ENCODE measurements at regions not wholly inside any gene's neighbourhood (a gene's known extent, or its start where the extent isn't known, plus 50 kb on each side); places are given as distances from the start of the nearest gene placed in this dataset.

DNA sequence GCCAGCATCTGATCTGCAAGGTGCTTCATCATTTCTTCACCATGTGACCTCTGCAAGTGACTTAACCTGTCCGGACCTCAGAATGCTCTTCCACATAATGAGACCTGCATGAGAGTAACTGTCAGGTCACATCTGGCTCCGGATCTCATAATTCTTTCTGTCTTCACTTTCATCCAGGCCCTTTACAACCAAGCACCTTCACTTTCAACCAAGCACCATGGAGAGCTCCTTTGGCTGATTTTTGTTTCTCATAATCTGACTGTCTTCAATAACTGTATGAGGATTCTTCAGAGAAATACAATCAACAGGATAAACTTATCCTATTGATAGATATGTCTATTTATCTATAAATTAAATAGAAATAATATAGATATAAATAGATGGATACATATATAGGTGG, 148.1 kb downstream of the VCX3A start:
- Histone ChIP-seq H3K27ac (ENCODE audit: low read length) (no peak overlapping the region), H3K27me3 (ENCODE audit: insufficient read depth, low read length) (no peaks in the 10 kb centered on the region), H3K4me3 (ENCODE audit: low read length) (no peak overlapping the region), H3K36me3 (ENCODE audit: insufficient read depth, low read depth, low read length) (no peaks in the 10 kb centered on the region), H3K9me3 (ENCODE audit: insufficient read depth, low read depth, low read length) (no peaks in the 10 kb centered on the region), H3K4me1 (ENCODE audit: insufficient read depth, low read length) (peaks cover 10% of the 10 kb centered on the region), H3K9ac (ENCODE audit: low read depth, low read length) (no peak overlapping the region)

DNA sequence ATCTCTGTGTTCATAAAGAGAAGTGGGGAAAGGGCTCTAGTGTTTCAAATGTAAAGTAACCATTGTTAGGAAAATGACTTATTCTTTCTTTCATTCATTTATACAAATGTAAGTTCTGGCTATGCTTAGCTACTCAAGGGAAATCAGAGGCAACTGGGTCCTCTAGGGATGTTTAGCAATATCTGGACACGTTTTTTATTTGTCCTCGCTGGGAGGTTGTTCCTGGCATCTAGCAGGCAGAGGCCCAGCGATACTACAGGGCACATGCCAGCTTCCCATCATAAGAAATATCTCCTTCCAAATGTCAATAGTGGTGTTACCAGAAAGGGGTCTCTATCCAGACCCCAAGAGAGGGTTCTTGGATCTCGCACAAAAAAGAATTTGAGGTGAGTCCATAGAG, 150.0 kb downstream of the VCX3A start:
- H3K9ac ChIP-seq (ENCODE audit: low read depth, low read length), result no peak overlapping the region
- H3K9me3 ChIP-seq (ENCODE audit: insufficient read depth, low read depth, low read length), result no peaks in the 10 kb centered on the region
- H3K4me1 ChIP-seq (ENCODE audit: insufficient read depth, low read length), result peaks cover 10% of the 10 kb centered on the region
- H3K27ac ChIP-seq (ENCODE audit: low read length), result no peak overlapping the region
- H3K36me3 ChIP-seq (ENCODE audit: insufficient read depth, low read depth, low read length), result no peaks in the 10 kb centered on the region
- no peaks in the 10 kb centered on the region for H3K27me3 ChIP-seq (ENCODE audit: insufficient read depth, low read length)
- H3K4me3 ChIP-seq (ENCODE audit: low read length), result no peak overlapping the region

DNA sequence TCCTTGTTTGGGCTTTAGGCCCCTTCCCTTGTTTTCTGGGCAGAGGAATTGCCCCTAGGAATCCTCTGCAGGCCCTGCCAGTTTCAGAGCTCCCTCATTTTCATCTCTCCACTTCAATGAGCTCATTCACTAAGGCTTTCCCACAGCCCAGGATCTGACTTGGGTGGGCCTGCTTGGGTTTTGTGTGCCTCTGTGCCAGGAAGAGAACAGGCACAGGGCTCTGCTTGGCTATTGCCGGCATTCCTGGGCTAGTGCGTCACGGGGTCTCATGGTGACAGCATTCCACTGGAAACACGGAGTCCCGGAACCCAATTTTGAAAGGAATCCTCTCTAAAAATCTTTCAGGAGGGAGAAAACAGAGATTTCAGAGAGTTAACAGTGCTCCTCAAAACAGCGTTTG, 150.5 kb downstream of the VCX3A start:
- H3K9ac ChIP-seq (ENCODE audit: low read depth, low read length), result no peak overlapping the region
- no peak overlapping the region for H3K4me3 ChIP-seq (ENCODE audit: low read length)
- peaks cover 10% of the 10 kb centered on the region for H3K4me1 ChIP-seq (ENCODE audit: insufficient read depth, low read length)
- H3K9me3 ChIP-seq (ENCODE audit: insufficient read depth, low read depth, low read length), result no peaks in the 10 kb centered on the region
- no peak overlapping the region for H3K27ac ChIP-seq (ENCODE audit: low read length)
- no peaks in the 10 kb centered on the region for H3K27me3 ChIP-seq (ENCODE audit: insufficient read depth, low read length)
- no peaks in the 10 kb centered on the region for H3K36me3 ChIP-seq (ENCODE audit: insufficient read depth, low read depth, low read length)

DNA sequence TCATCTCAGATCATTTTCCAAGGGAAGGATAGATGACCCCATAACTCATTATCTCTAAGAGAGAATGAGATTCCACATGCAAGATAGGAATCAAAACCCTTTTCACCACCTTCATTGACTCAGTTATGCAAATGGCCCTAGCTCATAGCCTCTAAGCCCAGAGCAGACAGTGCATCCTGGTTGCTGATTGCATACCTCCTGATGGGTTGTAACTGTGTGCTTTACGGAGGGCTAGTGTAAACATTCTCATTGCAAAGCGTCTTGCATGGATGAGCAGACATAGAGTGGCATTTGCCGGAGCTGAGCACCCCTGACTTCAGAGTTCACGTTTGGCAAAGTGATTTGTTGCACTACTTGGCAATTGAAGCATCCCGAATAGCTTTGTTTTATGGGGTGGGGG, 151.0 kb downstream of the VCX3A start:
- H3K9me3 ChIP-seq (ENCODE audit: insufficient read depth, low read depth, low read length), result no peaks in the 10 kb centered on the region
- no peaks in the 10 kb centered on the region for H3K36me3 ChIP-seq (ENCODE audit: insufficient read depth, low read depth, low read length)
- no peak overlapping the region for H3K27ac ChIP-seq (ENCODE audit: low read length)
- H3K9ac ChIP-seq (ENCODE audit: low read depth, low read length), result no peak overlapping the region
- H3K4me1 ChIP-seq (ENCODE audit: insufficient read depth, low read length), result peaks cover 10% of the 10 kb centered on the region
- H3K4me3 ChIP-seq (ENCODE audit: low read length), result no peak overlapping the region; the same call in 1 of the 2 replicates
- H3K27me3 ChIP-seq (ENCODE audit: insufficient read depth, low read length), result no peaks in the 10 kb centered on the region

GRCh38 chrX:6383488-6383887, 151.4 kb downstream of the VCX3A start:
- Histone ChIP-seq H3K36me3 (ENCODE audit: insufficient read depth, low read depth, low read length) (no peaks in the 10 kb centered on the region), H3K27me3 (ENCODE audit: insufficient read depth, low read length) (no peaks in the 10 kb centered on the region), H3K4me3 (ENCODE audit: low read length) (no peak overlapping the region; the same call in 1 of the 2 replicates), H3K9me3 (ENCODE audit: insufficient read depth, low read depth, low read length) (no peaks in the 10 kb centered on the region), H3K27ac (ENCODE audit: low read length) (no peak overlapping the region), H3K4me1 (ENCODE audit: insufficient read depth, low read length) (peaks cover 10% of the 10 kb centered on the region), H3K9ac (ENCODE audit: low read depth, low read length) (no peak overlapping the region)

DNA sequence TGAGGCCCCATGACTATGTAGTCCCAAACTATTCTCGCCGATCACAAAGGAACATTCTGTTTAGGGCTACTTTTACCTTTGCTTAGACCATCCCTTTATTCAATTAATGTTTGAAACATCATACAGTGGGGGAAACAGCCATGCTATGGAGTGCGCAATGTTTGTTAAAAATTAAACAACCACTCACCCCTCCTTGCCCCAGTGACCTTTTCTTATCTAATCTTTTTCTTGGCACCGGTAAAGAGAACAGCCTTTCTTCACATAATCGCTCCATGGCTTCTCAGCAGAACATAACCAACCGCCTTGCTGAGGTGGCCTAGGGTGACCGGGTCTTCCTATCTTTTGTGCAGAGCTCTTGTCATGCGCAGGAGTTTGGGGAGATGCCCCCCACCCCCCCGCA, 152.6 kb downstream of the VCX3A start:
- Histone ChIP-seq H3K36me3 (ENCODE audit: insufficient read depth, low read depth, low read length) (no peaks in the 10 kb centered on the region), H3K4me1 (ENCODE audit: insufficient read depth, low read length) (peaks cover 10% of the 10 kb centered on the region), H3K9ac (ENCODE audit: low read depth, low read length) (no peak overlapping the region), H3K27ac (ENCODE audit: low read length) (no peak overlapping the region), H3K4me3 (ENCODE audit: low read length) (no peak overlapping the region), H3K27me3 (ENCODE audit: insufficient read depth, low read length) (no peaks in the 10 kb centered on the region), H3K9me3 (ENCODE audit: insufficient read depth, low read depth, low read length) (no peaks in the 10 kb centered on the region)

DNA sequence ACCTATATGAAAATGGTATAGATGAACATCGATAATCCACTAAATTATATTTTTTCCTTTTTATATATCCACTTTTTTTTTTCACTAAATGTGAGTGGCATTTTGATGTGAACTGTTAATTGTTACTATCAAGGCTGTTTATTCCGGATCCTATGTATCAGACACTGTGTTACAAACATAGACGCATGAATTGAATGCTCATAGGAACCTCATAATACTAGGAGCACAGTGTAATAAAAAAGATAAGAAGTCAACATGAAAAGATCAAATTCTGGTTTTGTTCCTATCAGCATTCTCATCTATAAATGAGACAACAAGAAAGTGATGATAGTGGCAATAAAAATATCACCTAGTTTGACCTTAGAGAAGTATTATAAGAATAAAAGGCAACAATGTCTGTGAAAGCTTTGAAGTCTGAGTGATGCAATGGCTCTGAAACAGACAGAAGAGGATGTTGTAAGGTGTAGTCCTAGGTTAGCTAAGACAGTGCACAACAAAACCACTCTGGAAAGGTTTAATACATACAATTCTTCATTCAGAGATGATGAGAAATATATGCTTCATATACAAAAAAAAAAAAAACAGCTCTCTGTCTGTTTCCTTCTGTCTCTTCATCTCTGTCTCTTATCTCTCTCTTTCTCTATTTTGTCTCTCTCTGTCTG, 148.6 kb upstream of the NLGN4X start:
- H3K9me3 ChIP-seq (ENCODE audit: insufficient read depth, low read depth, low read length), result no peaks in the 10 kb centered on the region
- no peak overlapping the region for H3K27ac ChIP-seq (ENCODE audit: low read length)
- no peaks in the 10 kb centered on the region for H3K4me1 ChIP-seq (ENCODE audit: insufficient read depth, low read length)
- no peaks in the 10 kb centered on the region for H3K36me3 ChIP-seq (ENCODE audit: insufficient read depth, low read depth, low read length)
- no peaks in the 10 kb centered on the region for H3K27me3 ChIP-seq (ENCODE audit: insufficient read depth, low read length)
- H3K9ac ChIP-seq (ENCODE audit: low read depth, low read length), result no peak overlapping the region
- no peak overlapping the region for H3K4me3 ChIP-seq (ENCODE audit: low read length)

DNA sequence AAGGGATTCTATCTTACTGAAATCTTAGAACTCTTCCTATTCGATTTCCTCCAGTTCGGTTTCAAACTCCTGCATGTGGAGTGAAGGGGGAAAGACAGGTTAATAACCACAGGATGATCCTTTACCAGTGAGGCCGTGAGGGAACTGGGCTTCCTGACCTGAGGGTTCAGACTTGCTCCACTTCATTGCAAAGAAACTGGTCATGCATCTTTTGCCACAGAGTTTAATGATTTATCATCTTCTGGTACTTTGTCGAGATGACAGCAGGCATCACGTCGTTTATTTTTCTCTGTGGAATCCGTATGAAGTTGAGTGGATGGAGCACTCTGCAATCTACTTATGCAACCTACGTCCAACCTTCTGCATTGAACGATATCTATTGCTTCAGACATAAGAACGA, 145.9 kb upstream of the NLGN4X start:
- no peaks in the 10 kb centered on the region for H3K36me3 ChIP-seq (ENCODE audit: insufficient read depth, low read depth, low read length)
- H3K4me1 ChIP-seq (ENCODE audit: insufficient read depth, low read length), result no peaks in the 10 kb centered on the region
- no peak overlapping the region for H3K9ac ChIP-seq (ENCODE audit: low read depth, low read length)
- no peak overlapping the region for H3K27ac ChIP-seq (ENCODE audit: low read length)
- no peak overlapping the region for H3K4me3 ChIP-seq (ENCODE audit: low read length)
- H3K9me3 ChIP-seq (ENCODE audit: insufficient read depth, low read depth, low read length), result no peaks in the 10 kb centered on the region
- no peaks in the 10 kb centered on the region for H3K27me3 ChIP-seq (ENCODE audit: insufficient read depth, low read length)

- Histone ChIP-seq H3K4me3 (ENCODE audit: low read length) (no peak overlapping the region), H3K9me3 (ENCODE audit: insufficient read depth, low read depth, low read length) (no peaks in the 10 kb centered on the region), H3K9ac (ENCODE audit: low read depth, low read length) (no peak overlapping the region), H3K27ac (ENCODE audit: low read length) (no peak overlapping the region), H3K27me3 (ENCODE audit: insufficient read depth, low read length) (no peaks in the 10 kb centered on the region), H3K4me1 (ENCODE audit: insufficient read depth, low read length) (no peaks in the 10 kb centered on the region), H3K36me3 (ENCODE audit: insufficient read depth, low read depth, low read length) (no peaks in the 10 kb centered on the region)
Observed at GRCh38 chrX:6372981-6373380, 144.3 kb upstream of the NLGN4X start.

GRCh38 chrX:6371353-6371752, 142.7 kb upstream of the NLGN4X start:
- H3K27me3 ChIP-seq (ENCODE audit: insufficient read depth, low read length), result no peaks in the 10 kb centered on the region
- H3K9me3 ChIP-seq (ENCODE audit: insufficient read depth, low read depth, low read length), result no peaks in the 10 kb centered on the region
- no peak overlapping the region for H3K27ac ChIP-seq (ENCODE audit: low read length)
- H3K9ac ChIP-seq (ENCODE audit: low read depth, low read length), result no peak overlapping the region
- no peaks in the 10 kb centered on the region for H3K36me3 ChIP-seq (ENCODE audit: insufficient read depth, low read depth, low read length)
- no peaks in the 10 kb centered on the region for H3K4me1 ChIP-seq (ENCODE audit: insufficient read depth, low read length)
- no peak overlapping the region for H3K4me3 ChIP-seq (ENCODE audit: low read length)

DNA sequence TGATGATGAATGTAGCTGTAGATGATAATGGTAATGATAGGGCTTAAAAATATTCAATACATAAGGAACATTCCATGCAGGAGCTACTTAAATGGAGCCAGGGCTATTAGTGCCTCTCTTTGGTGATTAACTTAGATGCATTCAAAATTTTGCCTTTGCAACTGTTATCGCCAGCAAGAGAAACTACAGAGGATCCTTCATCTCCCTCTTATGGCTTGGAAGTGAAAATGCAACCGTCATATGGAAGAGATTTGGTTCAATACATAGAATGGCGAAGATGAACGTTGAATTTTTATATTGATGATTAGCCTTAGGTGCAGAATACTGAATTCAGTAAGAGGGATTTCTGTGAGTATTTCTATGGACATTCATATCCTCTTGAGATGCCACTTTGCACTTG, 134.5 kb upstream of the NLGN4X start:
- H3K4me1 ChIP-seq (ENCODE audit: insufficient read depth, low read length), result no peaks in the 10 kb centered on the region
- H3K9me3 ChIP-seq (ENCODE audit: insufficient read depth, low read depth, low read length), result no peaks in the 10 kb centered on the region
- H3K4me3 ChIP-seq (ENCODE audit: low read length), result no peak overlapping the region
- no peak overlapping the region for H3K9ac ChIP-seq (ENCODE audit: low read depth, low read length)
- H3K36me3 ChIP-seq (ENCODE audit: insufficient read depth, low read depth, low read length), result no peaks in the 10 kb centered on the region
- no peak overlapping the region for H3K27ac ChIP-seq (ENCODE audit: low read length)
- no peaks in the 10 kb centered on the region for H3K27me3 ChIP-seq (ENCODE audit: insufficient read depth, low read length)

- Histone ChIP-seq H3K4me3 (ENCODE audit: low read length) (no peak overlapping the region), H3K36me3 (ENCODE audit: insufficient read depth, low read depth, low read length) (no peaks in the 10 kb centered on the region), H3K4me1 (ENCODE audit: insufficient read depth, low read length) (no peaks in the 10 kb centered on the region), H3K27ac (ENCODE audit: low read length) (no peak overlapping the region), H3K27me3 (ENCODE audit: insufficient read depth, low read length) (no peaks in the 10 kb centered on the region), H3K9me3 (ENCODE audit: insufficient read depth, low read depth, low read length) (no peaks in the 10 kb centered on the region), H3K9ac (ENCODE audit: low read depth, low read length) (no peak overlapping the region)
Observed at GRCh38 chrX:6325437-6325836, 96.8 kb upstream of the NLGN4X start.
